GM18858 (cell line): ENCODE measurements at regions not wholly inside any gene's neighbourhood (a gene's known extent, or its start where the extent isn't known, plus 50 kb on each side); places are given as distances from the start of the nearest gene placed in this dataset.

Experiments
- ATAC-seq: cut with Tn5 transposase; IDR thresholded peaks from one replicate; pipeline ENCODE4 v1.9.1; 2021; ENCODE audit not compliant: unreplicated experiment

DNA sequence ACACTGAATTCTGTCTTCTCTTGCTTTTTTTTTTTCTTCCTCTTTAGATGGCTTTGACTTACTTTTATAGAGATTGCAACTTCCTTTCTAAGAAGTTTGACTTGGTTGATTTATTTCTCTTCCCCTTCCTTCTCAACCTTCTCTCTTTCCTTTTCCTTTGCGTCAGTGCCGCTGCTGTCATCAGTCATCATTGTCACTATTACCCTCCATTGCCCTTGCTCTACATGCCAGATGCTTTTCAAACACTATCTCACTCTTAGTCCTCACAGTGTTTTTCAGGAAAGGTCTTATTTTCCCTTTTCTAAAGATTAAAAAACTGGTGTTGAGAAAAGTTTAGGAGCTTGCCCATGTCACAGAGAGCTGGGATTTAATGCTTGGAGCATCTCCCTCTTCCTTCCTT lies 74.7 kb upstream of the C11orf87 start:
- no peak for ATAC-seq

DNA sequence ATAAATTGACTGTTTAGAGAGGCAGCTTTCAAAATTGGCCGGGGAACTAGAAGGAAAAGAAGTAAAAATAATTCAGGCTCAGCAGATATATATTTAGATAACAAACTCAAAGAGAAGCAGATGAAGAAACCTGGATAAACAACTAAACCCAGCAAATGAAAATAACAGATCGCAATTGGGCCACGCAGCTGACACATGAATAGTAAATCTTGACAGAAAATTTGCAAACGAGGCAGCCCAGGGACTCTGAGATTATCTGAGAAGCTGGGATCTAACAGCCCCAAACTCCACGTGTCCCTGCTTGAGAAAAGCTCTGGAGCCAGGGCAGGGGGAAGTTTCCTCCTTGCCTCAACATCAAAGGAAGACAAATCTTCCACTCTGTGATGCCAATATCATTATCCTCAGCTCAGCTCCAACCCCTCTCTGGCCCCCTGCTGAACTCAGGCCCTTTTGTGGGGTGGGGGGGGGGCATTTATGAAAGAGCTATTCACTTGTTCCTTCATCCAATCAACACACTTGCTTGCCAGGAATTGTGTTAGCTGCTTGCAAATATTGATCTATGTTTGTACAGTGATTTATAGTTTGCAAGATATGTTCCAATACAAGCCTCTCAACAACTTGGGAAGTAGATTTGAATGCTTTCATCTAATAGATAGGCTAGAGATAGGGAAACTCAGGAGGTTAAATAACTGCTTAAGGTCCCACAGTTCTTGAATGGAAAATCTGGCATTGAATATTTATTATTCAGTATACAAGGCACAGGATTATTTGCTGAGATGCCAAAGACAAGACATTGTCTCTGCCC lies 72.5 kb upstream of the C11orf87 start:
- ATAC-seq = no peak

DNA sequence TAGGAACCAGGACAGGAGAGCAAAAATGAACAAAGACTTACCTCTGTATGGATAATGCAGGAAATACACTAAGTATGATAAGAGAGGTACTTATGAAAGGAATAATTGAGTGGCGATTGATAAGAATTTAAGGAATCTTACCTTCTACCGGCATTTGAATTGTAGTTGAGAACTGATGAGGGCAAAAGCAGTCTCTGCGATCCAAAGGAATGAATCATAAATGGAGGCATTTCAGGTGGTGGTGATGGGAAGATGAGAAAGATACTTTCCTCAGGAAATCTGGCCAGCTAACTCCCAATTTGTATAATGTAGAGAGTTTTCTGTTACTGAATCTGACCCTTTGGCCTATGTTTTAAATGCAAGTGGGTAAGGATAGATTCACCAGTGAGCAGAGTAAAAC lies 71.9 kb upstream of the C11orf87 start:
- no peak for ATAC-seq

GRCh38 chr11:109362059-109362458 lies 59.9 kb upstream of the C11orf87 start:
- ATAC-seq = no peak

DNA sequence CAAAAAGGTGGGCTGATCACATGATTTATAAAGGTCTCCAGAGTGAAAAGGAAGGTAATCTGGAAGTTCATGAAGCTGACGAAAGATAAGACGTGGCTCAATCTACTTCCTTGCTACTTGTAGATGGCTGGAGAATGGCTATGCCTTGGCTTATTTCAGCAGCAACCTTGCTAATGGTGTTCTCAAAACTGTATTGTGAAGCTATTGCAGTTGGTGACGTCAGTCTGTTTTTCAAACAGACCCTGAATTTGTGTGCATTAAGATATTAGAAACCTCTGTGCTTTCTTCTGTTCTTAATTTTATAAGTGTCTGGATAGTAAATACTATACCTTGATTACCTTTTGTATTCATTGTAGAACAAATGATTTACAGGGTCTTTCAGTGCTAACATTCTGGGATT lies 58.3 kb upstream of the C11orf87 start:
- no peak for ATAC-seq

- no peak for ATAC-seq
These were observed 57.1 kb upstream of the C11orf87 start for GRCh38 chr11:109364851-109365250.

DNA sequence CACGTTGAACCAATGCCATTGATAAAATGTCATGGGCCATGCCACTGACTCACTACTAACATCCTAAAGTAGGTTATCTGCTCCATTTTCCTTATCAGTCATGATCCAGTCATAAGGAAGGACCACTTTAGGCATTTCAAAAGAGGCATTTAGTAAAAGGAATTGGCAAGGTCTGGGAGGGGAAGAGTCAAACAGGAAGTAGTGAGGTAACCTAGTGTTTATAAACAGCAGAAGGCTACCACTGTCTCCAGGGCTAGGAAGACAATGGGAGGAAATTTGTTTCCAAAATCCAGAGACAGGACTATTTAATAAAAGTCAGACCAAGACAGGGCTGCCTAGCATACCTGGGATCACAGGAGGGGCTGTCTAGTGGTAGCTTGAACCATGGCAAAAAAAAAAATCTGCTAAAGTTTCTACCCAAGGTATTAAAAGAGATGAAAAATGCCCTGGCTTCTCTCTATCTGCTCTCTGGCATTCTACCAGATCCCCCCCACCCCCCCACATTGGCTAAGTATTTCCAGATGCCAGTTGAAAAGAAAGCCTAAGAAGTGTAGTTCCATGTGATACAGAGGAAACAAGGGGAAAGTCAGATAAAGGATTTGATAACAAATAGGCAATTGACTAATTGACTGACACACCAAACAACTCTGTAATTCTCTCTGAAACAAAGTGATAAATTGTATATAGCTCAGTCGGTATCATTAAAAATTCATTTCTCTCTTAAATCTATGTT lies 50.4 kb upstream of the C11orf87 start:
- no peak for ATAC-seq
